ENCODE measurements at regions not wholly inside any gene's neighbourhood (a gene's known extent, or its start where the extent isn't known, plus 50 kb on each side); places are given as distances from the start of the nearest gene placed in this dataset.

DNA sequence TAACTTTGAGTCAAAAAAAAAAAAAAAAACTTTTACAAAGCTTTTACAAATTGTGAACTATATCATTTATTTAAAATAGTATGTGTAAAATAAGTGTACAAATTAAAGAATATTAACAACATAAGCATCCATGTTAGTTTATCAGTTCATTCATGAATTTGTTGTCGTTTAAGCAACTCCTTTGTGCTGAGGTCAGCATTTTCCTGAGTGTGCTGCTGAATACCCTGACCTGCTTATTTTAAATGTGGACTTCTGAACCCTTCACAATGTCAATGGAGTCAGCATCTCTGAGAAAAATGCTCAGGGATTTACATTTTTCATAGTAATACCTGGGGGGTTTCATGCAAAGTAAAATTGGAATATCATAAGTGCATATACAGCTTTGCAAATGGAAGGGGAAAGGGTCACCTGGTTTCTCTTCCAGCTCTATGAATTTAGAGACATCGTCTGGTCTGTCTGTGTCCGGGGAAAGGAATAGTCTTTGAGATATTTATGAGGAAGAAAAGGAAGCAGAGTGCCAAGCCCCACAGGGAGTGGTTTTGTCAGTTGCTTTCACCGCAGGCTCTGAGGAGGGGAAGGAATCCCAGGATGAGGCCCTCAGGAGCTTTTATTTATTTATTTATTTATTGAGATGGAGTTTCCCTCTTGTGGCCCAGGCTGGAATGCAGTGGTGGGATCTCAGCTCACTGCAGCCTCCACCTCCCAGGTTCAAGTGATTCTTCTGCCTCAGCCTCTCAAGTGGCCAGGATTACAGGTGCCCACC is 125.5 kb upstream of the SVIL start:
- DNase-seq (ENCODE audit: low read depth, low spot score), result no peak

- DNase-seq (ENCODE audit: low read depth, low spot score), result no peak
These were observed 123.0 kb upstream of the SVIL start for GRCh38 chr10:29757551-29758297.

- no peak for DNase-seq (ENCODE audit: low read depth, low spot score)
These were observed 121.7 kb upstream of the SVIL start for GRCh38 chr10:29756451-29756850.

DNA sequence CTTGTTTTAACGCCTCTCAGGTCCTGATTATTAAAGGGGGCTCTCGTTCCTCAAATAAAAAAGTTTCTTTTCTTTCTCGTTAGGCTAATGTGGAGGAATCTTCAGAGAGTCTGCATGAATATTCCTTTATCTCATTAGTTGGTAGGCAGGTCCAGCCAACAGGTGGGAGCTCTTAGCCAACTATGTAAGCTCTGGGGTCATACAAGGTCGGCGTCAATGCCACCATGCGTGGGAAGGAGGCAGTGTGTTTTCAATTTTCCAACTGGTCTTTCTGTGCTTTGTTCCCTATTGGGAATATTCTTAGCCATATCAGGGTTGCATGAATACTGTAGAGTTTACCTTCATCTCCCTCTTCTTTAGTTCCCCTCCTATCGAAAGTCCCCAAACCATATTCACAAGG is 118.5 kb upstream of the SVIL start:
- DNase-seq (ENCODE audit: low read depth, low spot score), result no peak

- DNase-seq (ENCODE audit: low read depth, low spot score), result no peak
These were observed 116.9 kb upstream of the SVIL start for GRCh38 chr10:29751684-29752083.

DNA sequence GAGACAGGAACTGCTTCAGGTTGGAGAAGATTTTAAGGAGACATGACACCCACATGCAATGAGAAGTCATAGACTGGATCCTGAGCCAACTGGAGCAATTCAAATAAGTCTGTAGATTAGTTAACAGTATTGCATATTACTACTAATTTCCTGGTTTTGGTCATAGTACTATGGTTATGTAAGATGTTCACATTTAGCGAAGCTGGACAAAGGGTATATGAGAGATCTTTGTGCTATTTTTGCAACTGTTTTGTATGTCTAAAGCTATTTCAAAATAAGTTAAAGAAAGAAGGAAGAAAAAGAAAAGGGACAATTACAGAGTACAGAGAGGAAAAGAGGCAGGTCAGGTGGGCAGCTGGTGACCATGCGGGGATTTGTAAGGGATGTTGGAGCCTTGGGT is 116.5 kb upstream of the SVIL start:
- DNase-seq (ENCODE audit: low read depth, low spot score), result no peak

GRCh38 chr10:29749150-29749549 is 114.4 kb upstream of the SVIL start:
- DNase-seq (ENCODE audit: low read depth, low spot score), result no peak

- DNase-seq (ENCODE audit: low read depth, low spot score), result no peak
These were observed 113.4 kb upstream of the SVIL start for GRCh38 chr10:29748109-29748650.

DNA sequence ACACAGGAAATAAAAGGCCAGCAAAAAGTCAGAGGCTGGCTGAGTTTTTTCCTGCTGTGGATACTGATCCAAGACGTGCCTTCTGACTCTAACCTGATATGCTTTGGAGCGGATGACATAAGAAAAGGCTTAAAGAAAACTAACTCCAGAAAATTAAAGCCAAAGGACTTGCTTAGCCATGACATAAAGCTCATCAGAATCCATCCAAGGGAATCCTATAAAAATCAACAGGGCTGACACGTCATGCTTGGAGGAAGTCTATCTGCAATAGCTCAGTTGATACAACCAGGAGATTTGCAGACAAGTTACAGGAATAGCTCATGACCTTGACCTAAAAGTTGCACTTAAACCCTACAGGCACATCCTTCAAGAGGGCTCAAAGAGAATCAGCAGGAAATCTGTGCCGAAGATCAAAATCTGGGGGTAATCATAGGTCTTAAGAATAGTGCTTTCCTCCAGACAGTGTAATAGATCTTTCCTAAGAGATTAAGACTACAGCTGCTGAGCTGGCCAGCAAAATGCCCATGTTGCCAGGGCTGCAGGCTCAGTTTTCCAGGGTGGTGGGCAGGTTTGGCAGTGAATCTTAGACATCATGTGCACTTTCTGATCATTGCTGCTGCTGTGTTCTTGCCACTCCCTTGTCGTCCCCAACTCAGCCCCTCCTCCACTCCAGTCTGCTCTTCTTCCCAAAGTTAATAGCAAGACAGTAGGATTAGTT is 111.5 kb upstream of the SVIL start:
- no peak for DNase-seq (ENCODE audit: low read depth, low spot score)

GRCh38 chr10:29740981-29741545 is 106.3 kb upstream of the SVIL start:
- DNase-seq (ENCODE audit: low read depth, low spot score), result no peak

DNA sequence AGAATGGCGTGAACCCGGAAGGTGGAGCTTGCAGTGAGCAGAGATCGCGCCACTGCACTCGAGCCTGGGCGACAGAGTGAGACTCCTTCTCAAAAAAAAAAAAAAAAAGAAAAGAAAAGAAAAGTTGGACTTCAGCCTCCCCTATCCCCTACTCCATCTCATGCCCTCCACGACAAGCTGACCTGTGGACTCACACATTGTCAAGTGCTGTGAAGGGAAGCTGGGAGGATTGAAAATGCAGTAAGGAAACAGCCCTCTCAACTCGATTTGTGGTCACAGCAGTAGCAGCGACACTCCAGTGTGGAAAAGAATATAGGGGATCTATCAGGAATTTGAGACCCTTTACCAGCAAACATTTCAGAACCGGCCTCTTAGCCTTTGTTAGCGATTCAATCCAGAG is 103.6 kb upstream of the SVIL start:
- no peak for DNase-seq (ENCODE audit: low read depth, low spot score)

DNA sequence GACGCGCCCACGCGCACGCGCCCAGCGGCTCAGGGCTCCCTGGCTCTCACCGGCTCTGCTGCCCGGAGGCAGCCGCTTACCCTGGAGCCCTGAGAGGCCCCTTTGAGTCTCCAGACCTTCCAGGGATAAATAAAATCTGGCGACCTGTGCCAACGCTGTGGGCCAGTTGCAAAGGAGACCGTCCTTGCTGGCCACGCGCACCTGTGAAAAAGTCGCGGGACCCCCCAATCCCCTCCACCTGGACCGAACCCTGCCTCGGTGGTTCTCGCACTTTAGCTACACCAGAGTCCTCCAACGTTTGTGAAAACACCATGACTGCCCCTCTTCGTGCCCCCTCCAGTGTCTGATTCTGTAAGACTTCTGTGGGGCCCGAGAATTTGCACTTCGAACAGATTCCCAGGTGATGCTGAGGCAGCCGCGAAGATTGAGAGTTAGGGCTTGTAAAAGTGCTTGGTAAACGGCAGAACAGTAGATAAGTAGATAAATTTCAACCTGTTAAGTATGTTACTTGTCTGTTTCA is 102.4 kb upstream of the SVIL start:
- DNase-seq (ENCODE audit: low read depth, low spot score), result no peak

DNA sequence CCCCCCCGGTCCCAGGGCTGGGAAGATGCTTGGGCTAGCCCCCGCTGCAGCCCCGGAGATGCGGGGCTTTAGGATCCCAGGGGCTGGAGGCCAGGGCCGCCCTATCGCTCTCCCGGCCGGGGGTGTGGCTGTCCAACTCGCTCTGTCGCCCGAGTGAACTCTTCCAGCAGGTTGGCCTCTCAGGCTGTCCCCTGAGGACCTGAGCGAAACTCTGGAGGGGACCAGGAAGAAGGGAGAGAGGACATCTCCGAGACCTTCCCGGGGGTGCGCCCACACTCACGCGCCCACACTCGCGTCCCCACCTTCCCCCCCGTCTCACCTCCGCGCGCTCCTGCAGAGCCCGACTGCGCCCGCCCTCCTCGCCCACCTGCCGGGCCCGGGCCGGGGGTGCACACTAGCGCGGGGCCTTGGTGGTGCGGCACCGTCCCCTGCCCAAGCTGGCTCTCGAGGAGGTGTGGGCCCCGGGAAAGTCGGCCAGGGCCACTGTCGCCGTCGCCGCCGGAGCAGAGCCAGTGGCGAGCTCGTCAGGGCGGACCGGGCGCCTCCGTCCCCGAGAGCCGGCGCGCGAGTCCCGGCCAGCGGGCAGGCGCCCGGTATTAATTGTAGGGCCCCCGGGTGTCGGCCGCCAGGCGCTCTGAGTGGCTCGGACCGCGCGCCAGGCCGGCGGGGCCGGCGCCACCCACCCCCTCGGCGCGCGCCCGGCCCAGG is 101.7 kb upstream of the SVIL start:
- DNase-seq (ENCODE audit: low read depth, low spot score), result no peak

GRCh38 chr10:29735628-29736365 is 101.0 kb upstream of the SVIL start:
- DNase-seq (ENCODE audit: low read depth, low spot score), result no peak

DNA sequence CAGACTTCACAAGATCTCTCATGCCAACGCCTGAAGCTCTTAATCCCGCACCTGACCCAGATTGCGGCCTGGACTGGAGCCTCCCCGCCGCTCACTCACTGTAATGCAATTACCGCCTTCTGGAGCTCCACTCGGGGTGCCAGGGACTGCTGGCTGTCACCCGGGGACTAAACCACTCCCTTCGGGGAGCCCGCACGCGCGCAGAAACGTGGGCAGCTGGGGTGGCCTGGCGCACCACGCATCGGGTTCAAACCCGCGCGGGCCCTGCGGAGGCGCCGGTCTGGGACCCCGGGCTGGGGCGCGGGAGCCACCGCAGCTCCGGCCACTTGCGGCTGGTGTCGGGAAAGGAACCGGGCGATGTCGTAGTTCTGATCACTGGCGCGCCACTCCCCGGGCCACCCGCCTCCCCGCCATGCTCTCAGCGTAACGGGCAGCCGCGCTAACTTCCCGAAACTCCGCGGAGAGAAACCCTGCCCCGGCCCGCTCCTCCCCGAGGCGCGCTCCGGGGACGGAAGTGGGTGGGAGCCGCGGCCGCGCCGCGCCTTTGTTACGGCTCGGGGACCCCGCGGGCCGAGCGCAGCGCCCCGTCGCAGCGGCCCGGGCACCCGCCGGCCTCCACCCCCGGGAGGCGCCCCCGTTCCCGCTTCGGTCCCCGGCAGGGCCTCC is 100.3 kb upstream of the SVIL start:
- no peak for DNase-seq (ENCODE audit: low read depth, low spot score)

GRCh38 chr10:29734640-29734961 is 99.8 kb upstream of the SVIL start:
- no peak for DNase-seq (ENCODE audit: low read depth, low spot score)

DNA sequence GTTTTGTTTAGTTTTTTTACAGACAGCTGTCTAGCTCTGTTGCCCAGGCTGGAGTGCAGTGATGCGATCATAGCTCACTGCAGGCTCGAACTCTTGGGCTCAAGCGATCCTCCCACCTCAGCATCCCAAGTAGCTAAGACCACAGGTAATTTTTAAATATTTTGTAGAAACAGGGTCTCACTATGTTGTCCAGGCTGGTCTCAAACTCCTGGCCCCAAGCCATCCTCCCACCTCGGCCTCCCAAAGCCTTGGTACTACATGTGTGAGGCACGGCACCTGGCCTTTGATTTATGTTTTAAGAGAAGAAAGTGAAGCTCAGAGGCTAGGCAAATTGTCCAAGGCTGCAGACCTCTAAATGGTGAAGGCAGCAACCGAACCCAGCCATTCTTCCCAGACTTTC is 98.6 kb upstream of the SVIL start:
- DNase-seq (ENCODE audit: low read depth, low spot score), result no peak

DNA sequence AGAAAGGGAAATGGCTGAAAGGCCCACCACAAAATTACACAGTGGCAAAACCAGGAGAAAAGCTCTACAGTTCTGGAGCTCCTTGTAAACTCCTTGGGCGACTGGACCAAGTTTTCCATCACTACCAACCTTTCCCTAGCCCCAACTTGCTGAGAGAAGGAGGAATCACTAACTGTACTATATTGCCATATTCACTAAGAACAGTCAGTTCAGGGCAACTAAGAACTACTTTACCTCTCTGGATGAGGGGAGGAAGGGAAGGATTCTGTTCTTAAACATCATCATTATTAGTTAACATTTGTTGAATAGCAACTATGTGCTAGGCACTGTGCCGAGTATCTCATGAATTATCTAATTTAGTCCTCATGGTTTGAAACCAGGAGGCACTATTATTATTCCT is 98.1 kb upstream of the SVIL start:
- DNase-seq (ENCODE audit: low read depth, low spot score), result no peak

GRCh38 chr10:29731760-29732159 is 97.0 kb upstream of the SVIL start:
- DNase-seq (ENCODE audit: low read depth, low spot score), result no peak

DNA sequence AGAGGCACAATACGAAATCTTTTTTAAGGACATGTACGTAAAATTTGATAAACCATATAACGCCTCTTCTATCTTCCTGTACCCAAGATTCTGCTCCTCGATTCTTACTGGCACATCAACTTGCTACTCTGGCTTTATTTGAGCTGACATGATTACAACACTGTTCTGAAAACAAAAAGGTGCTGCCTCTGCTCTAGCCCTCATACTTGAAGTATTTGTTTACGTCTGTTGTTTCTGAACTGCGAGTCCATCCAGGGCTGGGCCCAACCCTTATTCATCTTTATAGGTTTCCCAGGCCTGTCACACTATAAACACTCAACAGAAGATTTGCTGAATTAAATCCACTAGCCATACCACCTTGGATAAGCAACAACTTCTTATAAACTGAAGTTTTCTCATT is 96.2 kb upstream of the SVIL start:
- DNase-seq (ENCODE audit: low read depth, low spot score), result no peak

Data from smooth muscle cell of the brain vasculature (primary cell).